Mammary epithelial cell (primary cell): ENCODE measurements at regions not wholly inside any gene's neighbourhood (a gene's known extent, or its start where the extent isn't known, plus 50 kb on each side); places are given as distances from the start of the nearest gene placed in this dataset.

Experiments
- EZH2 ChIP-seq: IDR thresholded peaks from 2 replicates; pipeline ENCODE4 v1.6.1; 2012; ENCODE audit warnings: low read length, inconsistent platforms, borderline replicate concordance
- TF ChIP-seq, protein P1 (sequence below), 2 donors: IDR thresholded peaks in 1 of 2; conservative IDR thresholded peaks in 1 of 2; 2 replicates each; pipeline ENCODE4 v1.5.1; 2011 to 2012; ENCODE audit warnings: inconsistent platforms in 2 of 2, low read length in 2 of 2, mild to moderate bottlenecking in 2 of 2, control low read depth in 1 of 2, low read depth in 1 of 2; ENCODE audit not compliant: insufficient read depth in 1 of 2; ENCODE audit errors: extremely low read depth in 1 of 2

DNA sequence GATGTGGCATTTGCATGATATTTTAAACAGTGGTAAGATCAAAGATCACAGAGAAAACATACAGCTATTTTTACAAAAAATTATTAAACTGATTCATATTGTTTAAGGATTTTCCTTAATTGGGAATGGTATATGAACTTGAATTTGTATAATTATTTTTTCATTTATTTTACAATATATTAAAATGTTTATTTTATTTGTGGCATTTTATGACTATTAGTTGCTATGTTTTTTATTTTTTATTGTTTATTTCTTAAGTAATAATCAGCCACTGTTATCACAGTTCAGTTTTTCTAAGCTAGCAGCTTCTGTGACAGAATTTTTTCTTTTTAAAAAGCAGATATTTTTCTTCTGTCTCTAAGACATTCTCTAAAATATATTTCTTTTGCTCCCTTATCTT is 387.0 kb upstream of the KHDRBS2 start:
- TF ChIP-seq, protein P1, sequence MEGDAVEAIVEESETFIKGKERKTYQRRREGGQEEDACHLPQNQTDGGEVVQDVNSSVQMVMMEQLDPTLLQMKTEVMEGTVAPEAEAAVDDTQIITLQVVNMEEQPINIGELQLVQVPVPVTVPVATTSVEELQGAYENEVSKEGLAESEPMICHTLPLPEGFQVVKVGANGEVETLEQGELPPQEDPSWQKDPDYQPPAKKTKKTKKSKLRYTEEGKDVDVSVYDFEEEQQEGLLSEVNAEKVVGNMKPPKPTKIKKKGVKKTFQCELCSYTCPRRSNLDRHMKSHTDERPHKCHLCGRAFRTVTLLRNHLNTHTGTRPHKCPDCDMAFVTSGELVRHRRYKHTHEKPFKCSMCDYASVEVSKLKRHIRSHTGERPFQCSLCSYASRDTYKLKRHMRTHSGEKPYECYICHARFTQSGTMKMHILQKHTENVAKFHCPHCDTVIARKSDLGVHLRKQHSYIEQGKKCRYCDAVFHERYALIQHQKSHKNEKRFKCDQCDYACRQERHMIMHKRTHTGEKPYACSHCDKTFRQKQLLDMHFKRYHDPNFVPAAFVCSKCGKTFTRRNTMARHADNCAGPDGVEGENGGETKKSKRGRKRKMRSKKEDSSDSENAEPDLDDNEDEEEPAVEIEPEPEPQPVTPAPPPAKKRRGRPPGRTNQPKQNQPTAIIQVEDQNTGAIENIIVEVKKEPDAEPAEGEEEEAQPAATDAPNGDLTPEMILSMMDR (conservative IDR thresholded peaks at IDR 0.05 in 1 of 2, IDR thresholded peaks at IDR 0.05 in 1 of 2; ENCODE audit: extremely low read depth in 1 of 2, insufficient read depth in 1 of 2, low read depth in 1 of 2, low read length in 2 of 2), result no peak
- no peak for TF ChIP-seq EZH2
